ENCODE measurements at regions not wholly inside any gene's neighbourhood (a gene's known extent, or its start where the extent isn't known, plus 50 kb on each side); places are given as distances from the start of the nearest gene placed in this dataset.

DNA sequence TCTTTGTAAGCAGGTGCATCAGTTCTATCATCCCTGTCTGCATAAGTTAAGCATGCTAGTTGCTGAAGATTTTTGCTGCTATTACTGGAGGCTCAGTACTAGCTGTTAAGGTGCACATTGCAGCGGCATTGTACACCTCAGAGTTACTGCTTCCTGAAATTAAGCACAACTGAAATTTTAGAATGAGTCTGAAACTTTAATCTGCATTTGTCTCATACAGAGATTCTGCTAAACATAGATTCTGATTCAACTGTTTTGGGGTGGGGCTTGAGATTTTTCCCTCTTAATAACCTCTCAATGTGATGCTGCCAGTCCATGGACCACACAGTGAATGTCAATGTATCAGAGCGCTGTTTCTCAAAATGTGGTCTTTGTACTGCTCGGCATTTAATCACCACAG lies 585.7 kb upstream of the GCFC2 start:
- H3K4me3 ChIP-seq: no peak overlapping the region
- no peaks in the 10 kb centered on the region for H3K27me3 ChIP-seq
- DNase-seq: no peak
- no peak for ATAC-seq
- no peaks in the 10 kb centered on the region for H3K9me3 ChIP-seq
- no peaks in the 10 kb centered on the region for H3K4me1 ChIP-seq
- no peak for TF ChIP-seq POLR2A (IDR thresholded peaks at IDR 0.05)
- TF ChIP-seq, protein P1, sequence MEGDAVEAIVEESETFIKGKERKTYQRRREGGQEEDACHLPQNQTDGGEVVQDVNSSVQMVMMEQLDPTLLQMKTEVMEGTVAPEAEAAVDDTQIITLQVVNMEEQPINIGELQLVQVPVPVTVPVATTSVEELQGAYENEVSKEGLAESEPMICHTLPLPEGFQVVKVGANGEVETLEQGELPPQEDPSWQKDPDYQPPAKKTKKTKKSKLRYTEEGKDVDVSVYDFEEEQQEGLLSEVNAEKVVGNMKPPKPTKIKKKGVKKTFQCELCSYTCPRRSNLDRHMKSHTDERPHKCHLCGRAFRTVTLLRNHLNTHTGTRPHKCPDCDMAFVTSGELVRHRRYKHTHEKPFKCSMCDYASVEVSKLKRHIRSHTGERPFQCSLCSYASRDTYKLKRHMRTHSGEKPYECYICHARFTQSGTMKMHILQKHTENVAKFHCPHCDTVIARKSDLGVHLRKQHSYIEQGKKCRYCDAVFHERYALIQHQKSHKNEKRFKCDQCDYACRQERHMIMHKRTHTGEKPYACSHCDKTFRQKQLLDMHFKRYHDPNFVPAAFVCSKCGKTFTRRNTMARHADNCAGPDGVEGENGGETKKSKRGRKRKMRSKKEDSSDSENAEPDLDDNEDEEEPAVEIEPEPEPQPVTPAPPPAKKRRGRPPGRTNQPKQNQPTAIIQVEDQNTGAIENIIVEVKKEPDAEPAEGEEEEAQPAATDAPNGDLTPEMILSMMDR (IDR thresholded peaks at IDR 0.05 in 4 of 5, conservative IDR thresholded peaks at IDR 0.05 in 1 of 5): no peak
- no peaks in the 10 kb centered on the region for H3K36me3 ChIP-seq
- in situ Hi-C loops (cut with MboI; ENCODE audit: low sequenced_read_pairs in 4 of 4) (no loop called here), intact Hi-C loops (cut with DNase I; ENCODE audit: low total_unique reads) (no loop called here)
- no peak overlapping the region for H3K27ac ChIP-seq

GRCh38 chr2:76295762-76296161 lies 585.0 kb upstream of the GCFC2 start:
- no peaks in the 10 kb centered on the region for H3K4me1 ChIP-seq
- no peaks in the 10 kb centered on the region for H3K9me3 ChIP-seq
- no peaks in the 10 kb centered on the region for H3K36me3 ChIP-seq
- H3K4me3 ChIP-seq: no peak overlapping the region
- no peak for ATAC-seq
- intact Hi-C loops (cut with DNase I; ENCODE audit: low total_unique reads) (no loop called here), in situ Hi-C loops (cut with MboI; ENCODE audit: low sequenced_read_pairs in 4 of 4) (no loop called here)
- no peak for TF ChIP-seq POLR2A (IDR thresholded peaks at IDR 0.05)
- TF ChIP-seq, protein P1 (IDR thresholded peaks at IDR 0.05 in 4 of 5, conservative IDR thresholded peaks at IDR 0.05 in 1 of 5): no peak
- no peak overlapping the region for H3K27ac ChIP-seq
- no peak for DNase-seq
- H3K27me3 ChIP-seq: no peaks in the 10 kb centered on the region

DNA sequence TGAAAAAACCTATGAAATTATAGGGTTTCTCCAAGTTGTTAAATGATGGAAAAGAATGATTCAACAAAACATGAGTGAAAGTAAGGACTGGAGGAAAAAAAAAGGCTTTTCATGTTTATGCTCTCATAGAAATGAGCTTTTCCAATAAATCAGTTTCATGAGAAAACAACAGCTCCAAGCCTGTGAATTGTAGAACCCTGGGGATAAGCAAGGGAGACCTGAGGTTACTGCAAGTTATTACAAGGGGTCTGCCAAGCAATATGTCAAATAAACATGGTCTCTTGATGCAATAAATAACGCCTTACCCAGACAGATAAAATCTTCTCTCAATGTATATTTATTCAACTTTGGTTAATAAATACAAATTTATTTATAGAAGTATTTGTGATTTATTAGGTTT lies 577.9 kb upstream of the GCFC2 start:
- H3K9me3 ChIP-seq: no peaks in the 10 kb centered on the region
- no peak for TF ChIP-seq POLR2A (IDR thresholded peaks at IDR 0.05)
- TF ChIP-seq, protein P1 (IDR thresholded peaks at IDR 0.05 in 4 of 5, conservative IDR thresholded peaks at IDR 0.05 in 1 of 5): no peak
- no peak overlapping the region for H3K27ac ChIP-seq
- in situ Hi-C loops (cut with MboI; ENCODE audit: low sequenced_read_pairs in 4 of 4): no loop called here
- DNase-seq (no peak), ATAC-seq (no peak)
- intact Hi-C loops (cut with DNase I; ENCODE audit: low total_unique reads): no loop called here
- H3K27me3 ChIP-seq: no peaks in the 10 kb centered on the region
- no peak overlapping the region for H3K4me3 ChIP-seq
- H3K36me3 ChIP-seq: no peaks in the 10 kb centered on the region
- H3K4me1 ChIP-seq: no peaks in the 10 kb centered on the region

DNA sequence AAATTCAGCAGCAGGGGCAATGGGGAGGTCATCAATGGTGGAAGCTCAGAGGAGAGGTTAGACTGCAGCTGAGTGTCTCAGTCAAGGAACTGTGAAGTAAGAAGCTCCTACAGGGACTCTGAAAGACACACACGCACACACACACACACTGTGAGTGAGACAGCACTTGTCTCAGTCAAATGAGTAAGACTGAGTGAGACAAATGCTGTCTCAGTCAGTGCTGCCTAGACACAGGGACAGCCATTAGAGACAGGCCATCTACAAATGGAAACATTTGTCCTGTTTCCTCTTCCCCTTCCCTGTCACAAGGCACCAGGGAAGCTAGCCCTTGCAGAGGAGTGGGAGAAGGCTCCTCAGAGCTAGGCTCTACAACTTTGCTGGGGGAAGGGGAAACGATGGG lies 577.4 kb upstream of the GCFC2 start:
- Histone ChIP-seq H3K27ac (no peak overlapping the region), H3K27me3 (no peaks in the 10 kb centered on the region), H3K4me3 (no peak overlapping the region), H3K4me1 (no peaks in the 10 kb centered on the region), H3K36me3 (no peaks in the 10 kb centered on the region), H3K9me3 (no peaks in the 10 kb centered on the region)
- DNase-seq: no peak
- in situ Hi-C loops (cut with MboI; ENCODE audit: low sequenced_read_pairs in 4 of 4) (no loop called here), intact Hi-C loops (cut with DNase I; ENCODE audit: low total_unique reads) (no loop called here)
- no peak for TF ChIP-seq POLR2A (IDR thresholded peaks at IDR 0.05)
- TF ChIP-seq, protein P1 (IDR thresholded peaks at IDR 0.05 in 4 of 5, conservative IDR thresholded peaks at IDR 0.05 in 1 of 5): no peak
- no peak for ATAC-seq

DNA sequence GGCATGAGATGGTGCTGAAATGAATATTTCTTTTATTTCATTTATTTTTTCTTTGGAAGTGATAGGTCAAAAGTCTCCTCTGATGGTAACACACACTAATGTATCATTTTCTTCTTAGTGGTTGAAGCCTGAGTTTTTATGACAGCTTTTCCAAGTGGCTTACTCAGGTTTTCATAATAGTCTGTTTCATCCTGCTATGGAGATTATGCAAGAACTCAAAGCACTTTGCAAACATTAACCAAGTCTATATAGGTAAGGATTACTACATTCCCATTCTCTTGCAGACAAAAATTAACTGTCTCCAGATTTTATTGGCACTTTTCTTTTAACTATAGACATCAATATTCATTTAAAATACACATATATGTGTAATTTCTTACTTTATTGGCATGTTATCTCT lies 572.6 kb upstream of the GCFC2 start:
- in situ Hi-C loops (cut with MboI; ENCODE audit: low sequenced_read_pairs in 4 of 4) (no loop called here), intact Hi-C loops (cut with DNase I; ENCODE audit: low total_unique reads) (no loop called here)
- TF ChIP-seq, protein P1 (IDR thresholded peaks at IDR 0.05 in 4 of 5, conservative IDR thresholded peaks at IDR 0.05 in 1 of 5): no peak
- no peak for TF ChIP-seq POLR2A (IDR thresholded peaks at IDR 0.05)
- no peak for ATAC-seq
- Histone ChIP-seq H3K36me3 (no peaks in the 10 kb centered on the region), H3K9me3 (no peaks in the 10 kb centered on the region), H3K27ac (no peak overlapping the region), H3K4me3 (no peak overlapping the region), H3K4me1 (no peaks in the 10 kb centered on the region), H3K27me3 (no peaks in the 10 kb centered on the region)
- no peak for DNase-seq
